Glutamatergic neuron (in vitro differentiated cells): ENCODE measurements at regions not wholly inside any gene's neighbourhood (a gene's known extent, or its start where the extent isn't known, plus 50 kb on each side); places are given as distances from the start of the nearest gene placed in this dataset.

ENCODE experiments used
- DNase-seq: peaks from one replicate; pipeline ENCODE4 v3.0.0; 2022
- H3K27ac Mint-ChIP-seq: one replicate; pipeline ENCODE4 v1.8.0; 2020; ENCODE audit warnings: mild to moderate bottlenecking, mixed read lengths, inconsistent platforms; ENCODE audit not compliant: unreplicated experiment
- H3K27me3 Mint-ChIP-seq: one replicate; pipeline ENCODE4 v1.8.0; 2020; ENCODE audit warnings: mild to moderate bottlenecking, moderate library complexity, mixed read lengths, inconsistent platforms; ENCODE audit not compliant: unreplicated experiment
- H3K36me3 Mint-ChIP-seq: one replicate; pipeline ENCODE4 v1.8.0; 2020; ENCODE audit warnings: mild to moderate bottlenecking, mixed read lengths, inconsistent platforms; ENCODE audit not compliant: unreplicated experiment
- H3K4me1 Mint-ChIP-seq: one replicate; pipeline ENCODE4 v1.8.0; 2020; ENCODE audit warnings: mild to moderate bottlenecking, low read depth, mixed read lengths, inconsistent platforms; ENCODE audit not compliant: unreplicated experiment
- H3K4me3 Mint-ChIP-seq: one replicate; pipeline ENCODE4 v1.8.0; 2020; ENCODE audit warnings: mild to moderate bottlenecking, mixed read lengths, inconsistent platforms; ENCODE audit not compliant: unreplicated experiment
- H3K9me3 Mint-ChIP-seq: one replicate; pipeline ENCODE4 v1.8.0; 2020; ENCODE audit warnings: mild to moderate bottlenecking, moderate library complexity, mixed read lengths, inconsistent platforms; ENCODE audit not compliant: unreplicated experiment
- CTCF ChIP-seq: fragments of 200-600 bp; sonication (generic); IDR thresholded peaks from one replicate; pipeline ENCODE4 v1.5.0; 2021; ENCODE audit not compliant: partially characterized antibody, unreplicated experiment

GRCh38 chr13:107457686-107458085, 757.6 kb downstream of the LIG4 start:
- Mint-ChIP-seq H3K27ac (no peak overlapping the region), H3K4me3 (no peak overlapping the region), H3K36me3 (no peaks in the 10 kb centered on the region), H3K9me3 (no peaks in the 10 kb centered on the region), H3K4me1 (peaks cover 2% of the 10 kb centered on the region), H3K27me3 (no peaks in the 10 kb centered on the region)
- DNase-seq: no peak
- TF ChIP-seq CTCF: no peak

- no peak for DNase-seq
- no peak overlapping the region for H3K4me3 Mint-ChIP-seq
- no peaks in the 10 kb centered on the region for H3K27me3 Mint-ChIP-seq
- no peaks in the 10 kb centered on the region for H3K9me3 Mint-ChIP-seq
- H3K27ac Mint-ChIP-seq: no peak overlapping the region
- no peaks in the 10 kb centered on the region for H3K36me3 Mint-ChIP-seq
- TF ChIP-seq CTCF: no peak
- H3K4me1 Mint-ChIP-seq: peaks cover 2% of the 10 kb centered on the region
These were observed 758.9 kb downstream of the LIG4 start for GRCh38 chr13:107456431-107456830.

DNA sequence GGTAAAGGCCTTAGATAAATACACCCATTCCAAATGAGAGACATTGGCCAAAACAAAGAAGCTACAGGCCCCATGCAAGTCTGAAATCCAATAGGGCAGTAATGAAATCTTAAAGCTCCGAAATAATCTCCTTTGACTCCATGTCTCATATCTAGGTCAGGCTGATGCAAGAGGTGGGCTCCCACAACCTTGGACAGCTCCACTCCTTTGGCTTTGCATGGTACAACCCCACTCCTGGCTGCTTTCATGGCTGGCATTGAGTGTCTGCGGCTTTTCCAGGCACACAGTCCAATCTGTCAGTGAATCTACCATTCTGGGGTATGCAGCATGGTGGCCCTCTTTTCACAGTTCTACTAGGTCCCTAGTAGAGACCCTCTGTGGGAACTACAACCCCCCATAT, 762.5 kb downstream of the LIG4 start:
- peaks cover 2% of the 10 kb centered on the region for H3K9me3 Mint-ChIP-seq
- no peak for TF ChIP-seq CTCF
- H3K4me1 Mint-ChIP-seq: no peaks in the 10 kb centered on the region
- DNase-seq: no peak
- H3K27me3 Mint-ChIP-seq: no peaks in the 10 kb centered on the region
- no peak overlapping the region for H3K27ac Mint-ChIP-seq
- H3K36me3 Mint-ChIP-seq: no peaks in the 10 kb centered on the region
- no peak overlapping the region for H3K4me3 Mint-ChIP-seq

DNA sequence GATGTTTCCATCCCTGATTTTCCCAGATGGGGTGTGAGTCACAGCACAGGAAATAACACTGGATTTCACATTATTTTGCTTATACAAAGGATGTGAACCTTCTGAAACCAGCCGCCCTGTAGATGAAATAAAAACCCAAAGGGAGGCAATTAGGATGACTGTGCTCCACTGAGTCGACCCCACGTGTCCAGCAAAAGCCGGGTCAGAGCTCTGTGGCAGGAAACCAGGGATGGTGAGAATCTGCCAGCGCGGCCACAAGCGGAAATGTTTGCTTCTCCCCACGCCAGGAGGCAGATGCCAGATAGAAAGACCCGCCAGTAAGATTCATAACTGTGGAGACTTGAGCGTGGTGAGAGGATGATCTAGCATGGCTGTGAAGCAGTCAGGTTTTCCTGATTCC, 764.4 kb downstream of the LIG4 start:
- no peak for DNase-seq
- Mint-ChIP-seq H3K27me3 (no peaks in the 10 kb centered on the region), H3K9me3 (peaks cover 2% of the 10 kb centered on the region), H3K36me3 (no peaks in the 10 kb centered on the region), H3K4me1 (no peaks in the 10 kb centered on the region), H3K27ac (no peak overlapping the region), H3K4me3 (no peak overlapping the region)
- TF ChIP-seq CTCF: no peak

- no peak for DNase-seq
- Mint-ChIP-seq H3K27me3 (no peaks in the 10 kb centered on the region), H3K4me3 (no peak overlapping the region), H3K27ac (no peak overlapping the region), H3K4me1 (no peaks in the 10 kb centered on the region), H3K36me3 (no peaks in the 10 kb centered on the region), H3K9me3 (peaks cover 2% of the 10 kb centered on the region)
- TF ChIP-seq CTCF: no peak
These were observed 764.9 kb downstream of the LIG4 start for GRCh38 chr13:107450431-107450830.
